ENCODE measurements at regions not wholly inside any gene's neighbourhood (a gene's known extent, or its start where the extent isn't known, plus 50 kb on each side); places are given as distances from the start of the nearest gene placed in this dataset.

- DNase-seq: no peak
These were observed 177.1 kb downstream of the RPLP1 start for GRCh38 chr15:69629631-69630161.

- no peak for DNase-seq
These were observed 178.4 kb downstream of the RPLP1 start for GRCh38 chr15:69631005-69631404.

GRCh38 chr15:69631978-69632377, 179.4 kb downstream of the RPLP1 start:
- no peak for DNase-seq

- no peak for DNase-seq
These were observed 182.2 kb downstream of the RPLP1 start for GRCh38 chr15:69634860-69635259.

DNA sequence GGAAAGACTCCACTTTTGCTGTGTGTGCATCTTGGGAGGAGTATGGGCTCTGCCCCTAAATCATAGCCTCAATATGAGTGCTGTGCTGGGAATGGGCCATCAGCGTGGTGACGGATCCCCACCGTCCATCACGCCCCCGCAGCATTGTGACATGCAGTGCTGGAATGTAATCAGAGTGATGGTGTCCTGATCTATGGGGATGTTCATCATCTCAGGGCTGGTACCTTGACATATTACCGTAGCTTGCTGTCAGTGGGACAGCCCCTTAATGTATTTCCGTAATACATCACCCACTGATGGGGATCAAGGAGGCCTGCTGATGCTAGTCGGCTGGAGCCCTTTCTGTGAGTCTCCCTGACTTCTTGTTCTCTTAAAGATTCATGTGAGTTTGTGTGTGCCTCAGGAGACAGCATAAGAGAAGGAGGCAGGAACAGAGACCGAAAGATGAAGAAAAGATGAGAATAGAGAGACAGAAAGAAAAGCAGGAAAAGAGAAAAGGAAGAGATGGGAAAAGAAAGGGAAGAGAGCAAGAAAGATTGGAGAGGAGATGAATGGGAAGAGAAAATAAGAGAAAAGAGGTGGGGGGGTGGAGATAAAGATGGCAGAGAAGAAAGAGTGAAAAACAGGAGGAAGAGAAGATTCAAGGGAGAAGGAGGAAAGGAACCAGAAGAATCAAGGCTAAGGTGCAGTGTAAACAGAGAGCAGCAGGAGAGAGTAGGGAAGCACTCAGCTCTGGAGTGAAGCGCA, 183.7 kb downstream of the RPLP1 start:
- no peak for DNase-seq

DNA sequence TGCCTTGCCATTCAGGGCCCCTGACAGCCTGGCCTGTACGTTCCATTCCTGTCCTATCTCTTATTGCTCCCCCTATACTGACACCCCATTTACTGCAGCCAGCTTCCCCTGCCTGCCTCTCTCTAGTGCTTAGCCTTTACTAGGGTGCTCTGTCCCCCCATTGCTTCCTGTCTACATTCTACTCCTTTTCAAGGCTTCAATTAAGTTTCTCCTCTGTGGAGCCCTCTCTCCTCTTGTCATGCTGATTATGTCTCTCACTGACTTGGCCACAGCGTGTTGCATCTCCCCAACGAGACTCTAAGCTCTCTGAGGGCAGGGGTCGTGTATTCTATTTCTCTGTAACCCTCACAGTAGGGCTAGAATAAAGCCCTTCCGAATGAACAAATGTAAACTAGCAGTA, 185.2 kb downstream of the RPLP1 start:
- no peak for DNase-seq

DNA sequence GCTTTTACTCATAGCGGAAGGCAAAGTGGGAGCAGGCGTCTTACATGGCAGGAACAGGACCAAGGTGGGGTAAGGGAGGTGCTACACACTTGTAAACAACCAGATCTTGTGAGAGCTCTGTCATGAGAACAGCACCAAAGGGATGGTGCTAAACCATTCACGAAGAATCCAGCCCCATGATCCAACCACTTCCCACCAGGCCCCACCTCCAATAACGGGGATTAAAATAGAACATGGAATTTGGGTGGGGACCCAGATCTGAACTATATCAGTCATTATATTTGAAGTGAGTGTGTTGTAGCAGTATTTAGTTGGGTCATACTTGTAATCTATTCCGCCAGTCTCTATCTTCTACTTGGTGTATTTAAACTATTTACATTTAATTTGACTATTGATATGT, 190.9 kb downstream of the RPLP1 start:
- DNase-seq: no peak

DNA sequence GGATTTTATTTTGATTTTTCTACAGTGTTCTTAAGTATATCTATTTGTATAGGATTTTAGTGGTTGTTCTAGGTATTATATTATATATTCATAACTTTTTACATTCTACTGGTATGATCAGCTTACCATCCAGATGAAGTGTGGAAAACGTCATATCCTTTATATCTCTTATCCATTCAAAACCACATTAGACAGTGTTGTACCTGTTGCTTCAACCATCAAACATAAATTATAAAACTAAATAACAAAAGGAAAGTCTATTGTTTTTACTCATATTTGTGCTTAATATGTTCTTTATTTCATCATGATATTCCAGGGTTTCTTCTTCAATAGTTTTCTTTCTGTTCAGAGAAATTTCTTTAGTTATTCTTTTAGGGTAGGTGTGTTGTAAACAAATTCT, 191.4 kb downstream of the RPLP1 start:
- DNase-seq: no peak

DNA sequence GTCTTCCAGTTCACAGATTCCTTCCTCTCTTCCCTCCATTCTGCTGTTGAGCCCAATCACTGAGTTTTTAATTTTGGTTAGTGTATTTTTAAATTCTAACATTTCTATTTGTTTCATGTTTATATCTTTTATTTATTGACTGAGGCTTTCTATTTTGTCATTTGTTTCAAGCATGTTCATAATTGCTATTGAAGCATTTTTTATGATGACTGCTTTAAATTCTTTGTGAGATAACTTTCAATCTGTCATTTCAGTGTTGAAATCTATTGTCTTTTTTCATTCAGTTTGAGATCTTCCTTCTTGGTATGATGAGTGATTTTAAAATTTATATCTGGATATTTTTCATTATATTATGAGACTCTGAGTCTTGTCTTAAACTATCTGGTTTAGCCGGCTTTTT, 192.3 kb downstream of the RPLP1 start:
- DNase-seq: no peak

DNA sequence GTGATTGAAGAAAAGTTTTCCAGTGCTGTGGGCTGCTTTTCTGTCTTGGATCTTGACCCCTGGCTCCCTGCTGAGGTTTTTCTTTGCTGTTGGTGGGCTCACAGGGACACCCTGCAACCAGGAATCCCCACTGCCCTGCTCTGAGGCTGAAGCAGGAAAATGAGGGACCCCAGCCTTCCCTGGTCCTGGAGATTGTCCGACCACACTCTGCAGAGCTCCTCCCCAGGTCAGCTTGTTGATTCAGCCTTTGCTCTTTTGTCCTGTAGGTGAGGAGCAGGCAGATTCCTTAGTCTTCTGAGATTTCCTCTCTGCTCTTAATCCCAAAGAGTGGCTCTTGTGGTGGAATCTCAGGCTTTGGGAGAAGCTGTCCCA, 194.5 kb downstream of the RPLP1 start:
- DNase-seq: no peak

DNA sequence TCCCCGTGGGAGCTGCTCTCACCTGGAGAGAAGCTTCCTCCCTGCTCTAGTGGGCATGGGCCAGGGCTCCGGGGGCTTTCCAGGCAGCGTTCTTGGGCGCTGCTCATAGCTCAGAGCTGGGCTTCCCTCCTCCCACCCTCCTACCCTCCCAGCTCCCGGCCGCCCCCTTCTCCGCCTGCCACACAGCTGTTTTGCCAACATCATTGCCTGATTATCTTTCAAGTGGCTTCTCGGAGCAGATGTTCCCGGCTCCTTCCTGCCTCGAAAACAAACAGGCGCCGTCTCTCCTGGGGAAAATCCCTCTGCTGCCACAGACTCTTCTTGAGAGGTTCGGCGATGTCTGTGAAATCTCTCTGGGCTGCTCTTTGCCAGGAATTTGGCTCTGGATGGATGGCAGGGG, 195.6 kb downstream of the RPLP1 start:
- no peak for DNase-seq

DNA sequence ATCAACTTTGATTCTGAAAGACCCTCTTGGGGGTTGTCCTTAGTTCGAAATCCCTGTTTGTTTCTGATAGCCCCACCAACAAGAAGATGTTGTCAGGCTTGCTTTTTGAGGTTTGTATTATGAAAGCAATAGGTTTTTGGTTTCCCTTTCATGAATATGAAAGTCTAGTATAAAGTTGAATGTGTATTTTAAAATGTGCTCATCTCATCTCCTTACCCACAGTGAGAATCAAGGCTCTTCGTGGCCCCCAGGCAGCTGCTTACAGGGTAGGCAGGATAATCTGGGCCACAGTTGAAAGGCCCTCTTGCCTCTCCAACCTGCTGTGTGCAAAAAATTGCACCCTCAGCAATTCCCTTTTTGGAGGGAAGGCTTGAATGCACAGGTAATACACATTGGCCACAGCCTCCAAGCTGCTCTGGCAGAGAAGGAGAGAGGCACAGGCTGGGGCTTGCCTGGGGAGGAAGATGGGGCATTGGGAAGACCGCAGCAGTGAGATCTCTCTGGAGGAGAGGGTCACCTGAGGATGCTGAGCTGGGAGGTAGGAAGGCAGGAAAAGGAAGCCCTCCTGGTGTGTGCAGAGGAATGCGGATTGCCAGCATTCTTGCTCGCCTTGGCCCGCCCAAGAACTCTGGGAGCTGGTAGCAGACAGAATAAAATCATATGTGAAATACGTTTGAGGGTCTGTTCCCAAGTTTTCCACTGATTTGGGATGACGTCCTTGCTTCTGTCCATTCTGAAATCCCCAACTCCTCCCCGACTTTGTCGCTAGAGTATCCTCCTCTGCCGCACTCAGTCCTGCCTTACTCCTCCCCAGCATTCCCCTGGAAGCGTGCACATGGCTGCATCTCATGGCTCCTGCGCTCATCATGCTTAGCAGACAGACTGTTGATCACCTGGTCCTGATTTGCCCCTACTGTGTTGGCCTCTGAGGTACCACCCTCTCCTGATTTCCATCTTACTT, 196.4 kb downstream of the RPLP1 start:
- no peak for DNase-seq

DNA sequence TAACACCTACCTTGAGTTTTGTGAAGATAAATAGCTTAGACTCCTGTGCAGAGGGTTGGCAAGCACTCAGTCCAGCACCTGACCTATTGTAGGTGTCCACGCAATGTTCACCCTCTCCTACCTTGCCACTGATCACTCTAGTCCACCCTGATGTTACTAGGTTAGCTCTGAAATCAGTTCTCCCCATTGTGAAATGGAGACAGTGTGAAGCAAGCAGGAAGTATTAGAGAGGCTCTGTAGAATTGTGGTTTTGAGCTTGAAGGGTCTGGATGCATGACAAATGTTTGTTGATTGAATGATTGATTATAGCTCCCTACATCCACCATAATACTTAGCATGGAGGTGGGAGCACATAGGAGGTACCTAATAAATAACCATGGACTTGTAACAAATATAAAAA, 199.7 kb downstream of the RPLP1 start:
- no peak for DNase-seq

DNA sequence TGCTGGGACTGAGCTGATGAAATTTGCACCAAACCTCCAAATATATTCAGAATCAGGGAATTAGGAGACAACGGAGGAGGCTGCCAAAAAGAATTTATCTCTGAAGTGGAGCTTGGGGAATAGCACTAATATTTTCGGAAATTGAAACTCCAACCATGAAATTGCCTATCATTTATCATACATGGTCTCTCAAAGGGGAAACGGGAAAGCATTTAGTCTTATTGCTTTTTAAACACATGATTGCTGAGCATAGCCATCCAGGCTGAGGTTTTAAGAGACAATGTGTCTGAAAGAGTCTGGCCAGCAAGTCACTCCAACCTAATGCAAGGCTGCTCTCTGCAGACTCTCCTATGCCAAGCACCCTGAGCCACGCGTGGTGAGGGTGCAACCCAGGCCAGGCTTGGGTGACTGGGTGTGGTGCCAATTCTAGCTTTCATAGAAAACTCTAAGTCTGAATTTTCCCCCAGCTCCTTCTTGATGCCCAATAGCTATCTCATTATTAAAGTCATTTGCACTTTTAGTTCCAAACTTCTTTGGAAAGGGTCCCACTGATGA, 200.2 kb downstream of the RPLP1 start:
- no peak for DNase-seq

- no peak for DNase-seq
These were observed 200.7 kb downstream of the RPLP1 start for GRCh38 chr15:69653306-69653705.

DNA sequence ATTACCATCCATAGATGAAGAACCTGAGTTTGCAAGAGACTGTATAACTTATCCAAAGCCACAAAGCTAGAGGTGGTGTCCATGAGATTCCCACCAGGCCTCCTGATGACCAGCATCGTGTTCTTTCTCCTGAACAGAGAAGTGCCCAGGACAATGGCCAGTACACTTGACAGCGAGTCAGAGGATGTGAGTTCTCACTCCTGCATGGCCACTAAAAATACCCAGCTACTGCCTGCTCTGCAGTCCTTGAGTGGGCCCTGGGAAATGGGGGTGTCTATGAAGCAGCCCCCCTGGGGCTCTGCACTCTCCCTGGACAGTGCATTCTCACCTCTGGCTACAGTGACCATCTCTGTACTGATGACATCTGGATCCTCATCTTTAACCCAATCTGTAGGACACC, 201.2 kb downstream of the RPLP1 start:
- no peak for DNase-seq

DNA sequence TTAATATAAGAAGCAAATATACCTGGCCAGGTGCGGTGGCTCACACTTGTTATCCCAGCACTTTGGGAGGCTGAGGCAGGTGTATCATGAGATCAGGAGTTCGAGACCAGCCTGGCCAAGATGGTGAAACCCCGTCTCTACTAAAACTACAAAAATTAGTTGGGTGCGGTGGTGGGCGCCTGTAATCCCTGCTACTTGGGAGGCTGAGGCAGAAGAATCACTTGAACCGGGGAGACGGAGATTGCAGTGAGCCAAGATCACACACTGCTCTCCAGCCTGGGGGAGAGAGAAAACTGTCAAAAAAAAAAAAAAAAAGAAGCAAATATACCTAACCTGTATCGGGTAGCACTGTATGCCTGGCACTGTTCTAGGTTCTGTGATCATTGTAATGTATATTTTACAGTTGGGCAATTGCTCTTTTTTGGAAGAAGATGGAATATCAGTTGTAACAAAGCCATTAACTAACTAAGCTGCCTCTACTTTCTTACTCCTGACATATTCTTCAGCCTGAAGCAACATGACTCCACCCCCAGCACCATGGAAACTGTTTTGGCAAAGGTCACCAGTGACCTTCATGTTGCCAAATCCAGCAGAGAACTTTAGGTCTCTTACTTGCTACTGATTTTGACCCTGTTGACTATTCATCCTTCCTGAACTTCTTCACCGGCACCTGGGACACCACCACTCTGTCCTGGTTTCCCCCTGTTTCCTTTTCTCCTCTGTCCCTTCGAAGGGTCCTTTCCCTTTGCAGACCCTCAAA, 203.8 kb downstream of the RPLP1 start:
- no peak for DNase-seq

DNA sequence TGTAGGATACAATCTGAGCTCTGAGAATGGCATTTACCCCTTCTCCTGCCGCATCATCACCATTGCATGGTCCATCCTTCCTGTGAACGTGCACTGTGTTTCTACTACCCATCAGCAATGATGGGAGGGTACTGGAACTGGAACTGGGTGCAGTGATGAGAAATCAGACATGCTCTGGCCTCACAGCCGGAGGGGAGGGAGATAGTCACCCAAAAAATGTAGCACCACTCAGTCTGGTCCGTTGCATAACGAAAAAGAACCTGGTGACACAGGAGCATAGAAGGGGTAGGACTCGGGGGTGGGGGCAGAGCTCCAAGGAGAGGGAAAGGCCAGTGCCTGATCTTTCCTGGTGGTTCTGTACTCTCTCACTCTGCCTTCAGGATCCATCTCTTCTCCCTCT, 205.0 kb downstream of the RPLP1 start:
- DNase-seq: no peak

- no peak for DNase-seq
These were observed 205.9 kb downstream of the RPLP1 start for GRCh38 chr15:69658411-69658945.

- DNase-seq: no peak
These were observed 206.9 kb downstream of the RPLP1 start for GRCh38 chr15:69659454-69660050.

- DNase-seq: no peak
These were observed 207.5 kb downstream of the RPLP1 start for GRCh38 chr15:69660114-69660513.

Measured in stimulated activated CD4-positive, alpha-beta T cell treated with anti-CD3 and anti-CD28 coated beads, Interleukin-12 subunit alpha, Interleukin-12 subunit beta, amount 100 ng/mL, for 4 hours (primary cell).